ENCODE measurements at regions not wholly inside any gene's neighbourhood (a gene's known extent, or its start where the extent isn't known, plus 50 kb on each side); places are given as distances from the start of the nearest gene placed in this dataset.

GRCh38 chr3:177530908-177531307 lies 333.6 kb upstream of the TBL1XR1 start:
- DNase-seq (ENCODE audit: low spot score): no peak

GRCh38 chr3:177536873-177537272 lies 339.6 kb upstream of the TBL1XR1 start:
- no peak for DNase-seq (ENCODE audit: low spot score)

GRCh38 chr3:177537612-177538011 lies 340.3 kb upstream of the TBL1XR1 start:
- DNase-seq (ENCODE audit: low spot score): no peak

- DNase-seq (ENCODE audit: low spot score): no peak
Measured at GRCh38 chr3:177538048-177538749, 340.9 kb upstream of the TBL1XR1 start.

GRCh38 chr3:177538750-177539730 lies 341.8 kb upstream of the TBL1XR1 start:
- DNase-seq (ENCODE audit: low spot score): no peak

- DNase-seq (ENCODE audit: low spot score): no peak
Measured at GRCh38 chr3:177541541-177541940, 344.3 kb upstream of the TBL1XR1 start.

GRCh38 chr3:177545964-177546363 lies 348.7 kb upstream of the TBL1XR1 start:
- DNase-seq (ENCODE audit: low spot score): no peak

- no peak for DNase-seq (ENCODE audit: low spot score)
Measured at GRCh38 chr3:177547711-177548350, 350.5 kb upstream of the TBL1XR1 start.

GRCh38 chr3:177550667-177551066 lies 353.4 kb upstream of the TBL1XR1 start:
- DNase-seq (ENCODE audit: low spot score): no peak

GRCh38 chr3:177551431-177551836 lies 354.2 kb upstream of the TBL1XR1 start:
- DNase-seq (ENCODE audit: low spot score): no peak

- no peak for DNase-seq (ENCODE audit: low spot score)
Measured at GRCh38 chr3:177552051-177552450, 354.8 kb upstream of the TBL1XR1 start.

GRCh38 chr3:177553012-177553411 lies 355.7 kb upstream of the TBL1XR1 start:
- DNase-seq (ENCODE audit: low spot score): no peak

- no peak for DNase-seq (ENCODE audit: low spot score)
Measured at GRCh38 chr3:177553579-177553978, 356.3 kb upstream of the TBL1XR1 start.

GRCh38 chr3:177554895-177555759 lies 357.8 kb upstream of the TBL1XR1 start:
- DNase-seq (ENCODE audit: low spot score): no peak

- DNase-seq (ENCODE audit: low spot score): no peak
Measured at GRCh38 chr3:177557548-177557947, 360.3 kb upstream of the TBL1XR1 start.

GRCh38 chr3:177561365-177561764 lies 364.1 kb upstream of the TBL1XR1 start:
- no peak for DNase-seq (ENCODE audit: low spot score)

- no peak for DNase-seq (ENCODE audit: low spot score)
Measured at GRCh38 chr3:177561769-177562392, 364.6 kb upstream of the TBL1XR1 start.

GRCh38 chr3:177563243-177563780 lies 366.0 kb upstream of the TBL1XR1 start:
- DNase-seq (ENCODE audit: low spot score): no peak

- no peak for DNase-seq (ENCODE audit: low spot score)
Measured at GRCh38 chr3:177563792-177564191, 366.5 kb upstream of the TBL1XR1 start.

- DNase-seq (ENCODE audit: low spot score): no peak
Measured at GRCh38 chr3:177565981-177566380, 368.7 kb upstream of the TBL1XR1 start.

- no peak for DNase-seq (ENCODE audit: low spot score)
Measured at GRCh38 chr3:177567833-177568232, 370.6 kb upstream of the TBL1XR1 start.
